ENCODE measurements at regions not wholly inside any gene's neighbourhood (a gene's known extent, or its start where the extent isn't known, plus 50 kb on each side); places are given as distances from the start of the nearest gene placed in this dataset.
"Not testable (repeated sequence)": the region's sequence is repeated elsewhere in the genome, so short reads cannot be mapped to it uniquely, and the experiment has no call there.

DNA sequence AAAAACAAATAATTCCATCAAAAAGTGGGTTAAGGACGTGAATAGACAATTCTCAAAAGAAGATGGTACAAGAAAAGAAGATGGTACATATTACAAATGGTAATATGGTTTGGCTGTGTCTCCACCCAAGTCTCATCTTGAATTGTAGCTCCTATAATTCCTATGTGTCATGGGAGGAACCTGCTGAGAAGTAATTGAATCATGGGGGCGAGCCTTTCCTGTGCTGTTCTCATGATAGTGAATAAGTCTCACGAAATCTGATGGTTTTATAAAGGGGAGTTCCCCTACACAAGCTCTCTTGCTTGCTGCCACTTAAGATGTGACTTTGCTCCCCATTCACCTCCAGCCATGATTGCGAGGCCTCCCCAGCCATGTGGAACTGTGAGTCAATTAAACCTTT lies 172.9 kb downstream of the C11orf91 start:
- not testable (repeated sequence) for DNase-seq (ENCODE audit: low read depth)

DNA sequence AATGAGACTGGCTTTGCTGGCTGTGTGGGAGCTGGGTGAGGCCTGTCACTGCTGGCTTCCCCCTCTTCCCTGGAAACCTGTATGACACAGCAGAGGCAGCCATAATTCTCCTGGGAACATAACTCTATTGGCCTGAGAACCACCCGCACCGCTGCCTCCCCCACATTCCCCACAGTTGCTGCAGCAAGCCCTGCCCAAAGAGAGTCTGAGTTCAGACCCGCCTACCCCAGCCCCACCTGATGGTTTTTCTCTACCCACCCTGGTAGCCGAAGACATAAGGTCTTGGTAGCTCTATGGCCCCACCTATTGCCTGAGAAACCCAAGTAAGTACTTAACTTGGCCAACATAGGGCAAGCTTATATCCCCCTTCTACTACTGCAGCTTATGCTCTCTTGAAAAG lies 174.8 kb downstream of the C11orf91 start:
- DNase-seq (ENCODE audit: low read depth): no peak

DNA sequence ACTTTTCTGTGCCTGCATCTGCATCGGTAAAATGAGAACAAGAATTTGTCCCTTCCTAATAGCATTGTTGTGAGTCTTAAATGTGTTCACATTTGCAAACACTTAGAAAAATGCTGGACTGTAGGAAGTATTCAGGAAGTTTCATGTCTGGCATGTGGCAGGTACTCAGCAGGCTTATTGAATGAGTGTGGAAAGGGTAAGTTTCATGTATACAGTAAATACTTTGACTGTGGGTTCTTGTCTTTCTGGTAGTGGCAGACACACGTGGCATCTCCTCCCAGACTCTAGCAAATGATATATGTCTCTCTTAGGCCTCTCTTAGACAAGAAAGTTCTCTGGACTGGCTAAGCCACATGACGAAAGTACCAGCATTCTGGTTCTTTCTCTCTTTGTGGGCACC lies 179.2 kb downstream of the C11orf91 start:
- DNase-seq (ENCODE audit: low read depth): no peak

DNA sequence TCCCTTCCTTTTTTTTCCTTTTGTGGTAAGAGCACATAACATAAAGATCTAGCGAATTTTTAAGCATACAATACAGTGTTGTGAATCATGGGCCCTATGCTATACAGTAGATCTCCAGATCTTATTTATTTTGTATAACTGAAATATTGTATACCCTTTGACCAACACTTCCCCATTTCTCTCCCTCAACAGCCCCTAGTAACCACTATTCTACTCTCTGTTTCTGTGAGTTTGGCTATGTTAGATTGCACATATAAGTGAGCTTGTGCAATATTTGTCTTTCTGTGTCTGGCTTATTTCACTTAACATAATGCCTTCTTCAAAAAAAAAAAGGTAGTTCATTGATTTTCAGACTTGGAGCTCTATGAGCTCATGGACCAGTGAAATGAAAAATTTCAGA lies 180.5 kb downstream of the C11orf91 start:
- no peak for DNase-seq (ENCODE audit: low read depth)

DNA sequence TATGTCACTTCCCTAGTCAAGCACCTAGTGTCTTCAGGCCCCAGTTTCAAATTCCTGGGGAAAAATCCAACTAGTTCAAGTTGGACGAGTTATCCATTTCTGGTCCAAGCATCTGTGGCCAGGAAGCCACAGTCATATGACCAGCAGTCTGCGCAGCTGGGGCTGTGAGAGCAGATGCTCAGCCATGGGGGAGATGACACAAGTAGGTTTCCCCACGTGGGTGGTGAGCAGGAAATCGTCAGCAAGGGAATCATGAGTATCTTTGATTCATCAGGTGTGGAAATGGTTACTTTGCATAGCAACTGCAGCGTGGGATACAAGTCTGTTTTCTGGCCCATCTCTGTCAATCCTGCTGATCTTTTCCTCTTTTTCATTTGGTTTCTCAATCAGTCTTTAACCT lies 185.3 kb downstream of the C11orf91 start:
- no peak for DNase-seq (ENCODE audit: low read depth)

DNA sequence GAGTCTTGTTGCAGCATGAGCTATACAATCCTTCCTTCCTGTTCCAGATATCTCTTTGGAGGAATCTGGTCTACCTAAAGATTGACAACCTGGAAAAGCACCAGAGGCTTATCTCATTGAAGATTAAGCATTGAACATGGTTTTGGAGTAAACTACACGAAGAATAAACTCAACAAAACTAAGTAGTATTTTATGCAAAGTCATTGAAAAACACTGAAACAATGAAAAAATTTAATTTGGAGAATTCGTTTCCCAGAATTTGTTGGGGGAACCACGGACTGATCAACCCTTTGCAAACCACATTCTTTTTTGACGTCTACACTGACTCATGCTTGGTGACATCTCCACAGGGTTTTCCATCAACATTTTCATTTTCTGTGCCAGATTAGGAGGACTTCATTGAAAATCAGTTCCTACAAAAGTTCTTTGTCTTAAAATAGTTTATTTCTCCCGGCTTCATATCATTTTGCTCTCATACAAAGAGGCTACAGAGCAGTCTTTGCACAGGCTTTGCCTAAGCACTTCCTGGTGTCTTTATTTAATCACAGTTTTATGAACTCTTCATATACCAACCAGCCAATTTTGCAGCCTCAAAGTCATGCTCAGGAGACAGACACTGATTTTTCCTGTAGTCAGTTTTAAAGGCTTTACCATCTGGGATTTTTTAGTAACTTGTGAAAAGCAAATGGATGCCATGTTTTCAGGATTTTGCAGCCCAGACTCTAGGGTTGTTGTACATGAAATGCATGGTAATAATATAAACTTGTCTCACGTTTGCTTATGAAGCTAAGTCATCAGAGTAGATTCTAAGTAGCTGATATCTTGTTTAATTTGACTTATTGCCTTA lies 186.3 kb downstream of the C11orf91 start:
- no peak for DNase-seq (ENCODE audit: low read depth)

DNA sequence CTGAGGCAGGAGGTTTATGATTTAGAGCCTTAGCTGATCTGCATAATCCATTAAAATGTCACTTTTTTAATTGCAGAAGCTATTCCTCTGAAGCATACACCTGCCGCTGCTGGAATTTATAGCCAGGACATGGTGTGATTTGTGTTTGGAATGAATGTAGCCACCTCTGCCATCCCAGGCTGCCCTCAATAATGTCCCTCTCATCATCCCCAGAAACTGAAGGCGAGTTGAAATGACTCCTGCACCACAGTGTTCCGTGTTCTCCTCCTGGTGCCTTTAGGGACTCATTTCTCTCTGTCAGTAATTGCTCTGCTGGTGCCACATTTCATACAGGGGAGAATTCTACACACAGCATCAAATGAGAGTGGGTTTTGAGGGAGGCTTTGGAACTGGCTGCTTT lies 191.0 kb downstream of the C11orf91 start:
- DNase-seq (ENCODE audit: low read depth): no peak

DNA sequence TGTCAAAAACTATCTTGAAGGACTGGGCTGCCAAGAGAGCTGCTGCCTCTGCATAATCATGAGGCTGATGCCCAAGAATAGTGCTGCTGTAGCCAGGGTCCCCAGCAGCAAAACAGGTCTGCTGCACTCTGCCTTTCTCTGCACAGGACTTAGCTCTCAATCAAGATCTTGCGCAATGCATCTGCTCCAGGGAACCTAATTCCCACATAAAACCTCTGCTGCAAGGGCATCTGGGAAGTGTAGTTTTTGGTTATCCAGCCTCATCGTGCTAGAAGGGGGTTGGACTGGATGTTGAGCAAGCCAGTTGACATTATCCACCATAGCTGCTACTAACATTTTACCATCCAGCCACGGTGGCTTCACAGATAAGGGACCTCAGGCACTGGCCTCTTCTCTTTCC lies 192.7 kb downstream of the C11orf91 start:
- no peak for DNase-seq (ENCODE audit: low read depth)

DNA sequence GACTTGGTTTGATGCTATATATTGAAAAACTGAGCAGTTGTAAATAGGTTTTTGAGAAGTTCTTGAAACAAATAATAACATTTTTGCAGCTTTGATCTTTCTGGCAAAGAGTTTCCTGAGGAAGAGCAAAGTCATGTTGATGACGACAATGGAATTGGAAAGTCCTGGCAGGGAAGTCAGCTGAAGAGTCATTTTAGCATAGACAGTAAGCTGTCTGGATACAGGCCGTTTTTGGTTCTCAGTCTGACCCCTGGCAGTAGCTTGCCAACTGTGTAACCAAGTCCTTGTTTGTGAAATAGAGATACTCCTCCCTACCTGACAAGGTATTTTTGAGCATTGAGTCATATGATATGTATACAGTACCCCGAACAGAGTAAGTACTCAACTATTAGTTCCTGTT lies 193.3 kb downstream of the C11orf91 start:
- DNase-seq (ENCODE audit: low read depth): no peak

DNA sequence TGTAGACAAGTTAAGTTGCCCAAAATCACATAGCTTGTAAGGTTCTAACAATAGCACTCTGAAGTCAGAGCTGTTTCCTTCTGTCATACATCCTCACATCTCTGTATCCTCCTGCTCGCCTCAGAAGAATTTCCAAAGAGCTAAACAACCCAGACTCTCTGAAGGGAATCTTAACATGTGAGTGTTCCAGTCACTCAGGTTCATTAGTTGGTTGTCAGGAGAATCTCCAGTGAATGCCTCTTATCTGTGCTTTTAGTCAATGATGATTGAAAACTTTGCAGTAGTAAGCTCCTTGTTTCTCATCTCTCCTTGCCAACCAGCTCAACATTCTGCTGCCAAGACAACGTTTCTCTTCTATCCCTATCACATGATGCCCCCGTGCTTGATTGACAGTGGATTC lies 195.5 kb downstream of the C11orf91 start:
- no peak for DNase-seq (ENCODE audit: low read depth)

DNA sequence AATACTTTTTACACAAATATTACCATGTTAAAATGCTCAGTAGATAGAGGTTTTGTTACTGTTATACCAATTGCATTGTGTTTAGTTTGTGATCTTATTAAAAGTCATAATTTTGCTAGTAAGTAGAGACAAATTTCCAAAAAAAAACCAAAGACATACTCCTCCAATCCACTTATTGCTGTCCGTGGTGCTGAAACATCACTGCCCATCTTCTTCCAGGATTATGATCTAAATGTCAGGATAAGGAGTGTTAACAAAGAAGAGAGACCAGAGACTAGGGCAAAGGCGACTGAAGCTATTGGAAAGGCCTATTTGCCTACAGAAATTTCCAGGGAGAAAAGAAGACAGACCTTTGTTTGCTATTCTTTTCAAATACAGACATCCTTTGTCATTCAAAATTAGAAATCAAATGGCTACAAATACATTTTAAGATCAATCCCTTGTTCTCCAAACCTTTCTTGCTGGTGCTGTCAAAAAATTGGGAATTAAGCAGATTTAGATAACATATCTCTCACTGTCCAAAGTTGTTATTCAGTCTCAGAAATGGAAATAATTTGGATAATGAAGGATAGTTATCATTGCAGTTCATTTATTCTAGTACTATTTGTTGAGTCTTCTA lies 199.7 kb downstream of the C11orf91 start:
- DNase-seq (ENCODE audit: low read depth): no peak

DNA sequence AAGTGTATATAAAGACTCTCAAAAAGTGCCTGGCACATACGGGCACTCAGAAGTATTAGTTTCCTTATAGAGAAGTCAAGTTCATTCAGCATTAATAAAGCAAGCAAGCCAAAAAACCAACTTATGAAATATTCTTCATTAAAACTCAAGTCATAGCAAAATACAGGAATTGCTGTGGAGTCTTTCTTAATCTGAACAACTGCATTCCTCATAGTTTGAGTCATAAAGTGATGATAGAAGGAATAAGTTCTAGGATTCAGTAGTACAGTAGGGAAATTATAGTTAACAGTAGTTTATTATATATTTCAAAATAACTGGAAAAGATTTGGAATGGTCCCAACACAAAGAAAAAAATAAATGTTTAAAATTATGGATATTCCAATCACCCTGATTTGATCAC lies 200.3 kb downstream of the C11orf91 start:
- no peak for DNase-seq (ENCODE audit: low read depth)

DNA sequence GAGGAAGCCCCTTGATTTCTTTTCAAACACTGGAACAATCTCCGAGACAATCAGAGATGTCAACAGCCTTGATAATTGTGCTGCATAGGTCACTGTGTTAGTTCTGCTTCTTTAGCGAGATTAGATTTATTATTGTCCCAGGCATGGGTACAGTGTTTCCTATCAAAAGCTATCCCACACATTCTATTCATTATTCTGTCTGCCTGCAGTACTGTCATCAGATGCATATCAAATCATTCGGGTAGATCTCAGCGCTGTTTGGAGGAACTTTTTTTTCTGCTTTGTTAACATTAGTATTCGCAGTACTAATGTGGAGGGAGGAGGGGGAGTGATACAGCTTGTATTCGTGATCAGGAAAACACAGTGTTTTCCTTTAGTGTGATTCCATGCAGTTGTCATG lies 208.0 kb downstream of the C11orf91 start:
- DNase-seq (ENCODE audit: low read depth): no peak

DNA sequence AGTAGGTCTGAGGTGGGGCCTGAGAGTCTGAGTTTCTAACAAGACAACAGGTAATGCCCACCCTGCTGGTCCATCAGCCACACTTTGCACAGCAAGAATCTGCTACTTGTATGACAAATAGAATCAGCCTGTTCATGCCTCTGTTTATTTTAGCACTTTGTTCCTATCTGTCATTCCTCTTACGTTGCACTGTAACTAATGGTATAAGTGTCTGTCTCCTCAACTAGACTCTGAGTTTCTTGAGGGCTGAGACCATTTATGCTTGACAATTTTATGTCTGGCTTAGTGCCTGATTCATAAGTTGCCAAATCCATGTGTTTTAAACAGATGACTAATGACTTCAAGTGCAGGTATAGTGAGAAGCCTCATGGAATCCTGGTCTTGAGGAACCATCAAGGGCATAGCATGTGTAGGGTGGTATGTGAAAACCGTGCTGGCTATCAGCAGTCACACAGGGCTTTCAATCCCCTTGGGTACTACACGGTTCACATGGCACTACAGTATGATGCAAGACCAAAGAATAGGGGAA lies 209.7 kb downstream of the C11orf91 start:
- no peak for DNase-seq (ENCODE audit: low read depth)

DNA sequence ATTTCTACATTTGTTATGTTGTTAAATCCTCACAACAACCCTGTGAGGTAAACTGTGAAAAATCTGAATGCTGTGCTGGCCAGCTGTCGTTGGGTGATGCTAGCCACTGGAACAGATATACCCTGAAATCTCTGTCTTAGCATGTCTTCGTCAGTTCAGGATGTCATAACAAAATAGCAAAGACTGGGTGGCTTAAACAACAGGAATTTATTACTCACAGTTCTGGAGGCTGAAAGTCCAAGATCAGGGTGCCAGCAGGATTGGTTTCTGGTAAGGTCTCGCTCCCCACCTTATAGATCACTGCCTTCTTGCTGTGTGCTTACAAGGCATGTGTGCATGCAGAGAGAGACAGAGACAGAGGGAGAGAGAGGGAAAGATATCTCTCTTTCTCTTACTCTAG lies 211.7 kb downstream of the C11orf91 start:
- no peak for DNase-seq (ENCODE audit: low read depth)

DNA sequence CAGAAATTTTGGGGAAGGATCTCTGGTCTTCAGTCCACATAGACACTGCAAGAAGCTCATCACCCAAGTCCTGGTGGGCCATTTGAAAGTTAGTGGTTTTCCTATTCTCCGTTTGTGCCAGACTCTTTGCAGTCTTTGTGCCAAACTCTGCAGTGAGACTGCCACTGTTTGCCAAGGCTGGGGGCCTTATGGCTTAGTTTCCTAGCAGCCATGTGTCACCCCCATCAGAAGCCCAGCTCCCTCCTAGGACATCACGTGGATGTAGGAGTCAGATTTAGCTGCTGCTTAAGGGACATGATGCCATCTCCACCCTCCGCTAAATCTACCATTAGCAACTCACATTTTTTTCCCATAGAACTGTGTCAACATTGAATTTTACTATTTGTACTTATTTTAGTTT lies 220.0 kb downstream of the C11orf91 start:
- no peak for DNase-seq (ENCODE audit: low read depth)

DNA sequence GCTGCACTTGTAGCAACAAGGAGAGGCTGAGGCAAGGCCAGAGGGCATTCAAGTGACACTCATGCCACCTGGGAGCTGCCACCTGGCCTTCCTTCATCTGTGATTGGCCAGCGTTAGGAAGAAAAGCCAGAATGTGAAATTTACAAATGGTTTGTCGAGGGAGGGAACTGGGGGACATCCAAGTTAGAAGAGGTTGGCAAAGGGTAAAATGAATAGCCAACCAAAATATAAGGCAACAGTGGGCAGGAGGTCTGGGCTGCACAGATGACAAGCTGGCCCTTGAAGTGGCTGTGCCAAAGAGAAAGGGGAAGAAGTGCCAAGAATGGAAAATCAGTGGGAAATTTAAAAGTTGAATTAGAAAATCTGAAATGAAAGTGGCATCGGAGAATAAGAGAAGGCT lies 221.4 kb downstream of the C11orf91 start:
- DNase-seq (ENCODE audit: low read depth): no peak

DNA sequence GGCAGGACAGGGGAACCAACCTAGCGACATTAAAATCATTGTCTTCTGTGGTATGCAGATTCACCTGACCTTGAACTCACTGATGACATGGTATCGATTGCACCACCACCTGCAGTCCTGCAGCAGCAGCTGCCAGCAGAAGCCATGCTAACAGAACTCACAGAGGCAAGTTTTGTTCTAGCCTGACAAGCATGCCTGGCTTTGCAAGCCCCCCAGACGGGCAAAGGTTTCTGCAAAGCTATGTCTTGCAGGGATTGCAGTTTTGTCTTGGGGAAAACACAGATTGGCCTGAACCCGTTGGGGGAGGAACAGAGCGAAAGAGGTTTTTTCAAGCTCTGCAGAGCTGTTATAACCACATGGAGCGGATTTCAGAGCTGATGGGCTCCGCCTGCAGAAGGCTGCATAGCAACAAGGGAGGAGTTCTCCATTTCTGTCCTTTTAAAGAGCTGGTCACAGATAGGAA lies 221.0 kb downstream of the HIPK3 start:
- no peak for DNase-seq (ENCODE audit: low read depth)

DNA sequence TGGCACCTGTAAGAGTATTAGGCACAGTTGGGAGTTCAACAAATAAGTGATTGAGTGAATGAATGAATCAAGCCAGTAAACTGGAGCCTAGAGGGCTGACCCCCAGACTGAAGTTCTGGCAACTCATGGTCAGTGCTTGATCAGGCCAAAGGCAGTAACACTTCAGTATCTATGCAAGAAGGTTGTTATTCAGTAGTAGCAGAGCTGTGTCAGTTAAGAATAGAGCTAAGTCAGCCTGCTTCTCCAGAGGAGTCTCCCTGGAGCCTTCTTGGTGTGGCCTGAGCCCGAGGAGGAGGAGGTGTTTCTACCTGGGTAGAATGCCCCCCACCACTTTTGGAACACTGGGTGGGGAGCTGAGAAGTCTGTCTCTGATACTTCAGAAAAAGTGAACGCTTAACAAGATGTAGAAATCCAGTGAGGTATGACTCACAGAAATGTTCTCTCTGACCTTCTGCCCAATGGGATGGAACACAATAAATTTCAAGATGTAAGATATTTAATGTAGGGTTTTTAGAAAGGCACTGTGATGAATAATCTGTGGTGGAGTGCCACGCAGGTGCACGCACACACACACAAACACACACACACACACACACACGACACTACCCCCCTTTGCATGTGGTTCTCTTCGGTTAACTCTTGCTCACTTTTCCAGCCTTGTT lies 219.9 kb downstream of the HIPK3 start:
- DNase-seq (ENCODE audit: low read depth): no peak

DNA sequence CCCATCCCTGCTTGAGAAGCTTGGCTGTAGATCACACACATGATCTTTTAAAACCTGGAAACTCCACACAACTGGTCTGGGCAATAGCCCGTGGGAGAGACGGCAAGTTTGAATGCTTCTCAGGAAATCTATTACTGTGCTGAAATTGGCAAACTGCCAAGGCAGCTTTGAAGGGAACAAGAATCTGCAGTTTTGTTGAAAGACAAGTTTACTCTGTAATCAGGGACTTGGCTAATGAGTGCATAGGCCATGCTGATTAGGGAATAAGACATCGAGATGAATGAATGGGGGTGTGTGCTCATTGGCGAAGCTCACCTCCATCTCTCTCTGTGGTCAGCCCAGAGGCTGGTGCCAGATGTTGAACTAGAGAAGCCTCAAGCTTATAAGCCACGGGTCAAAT lies 218.8 kb downstream of the HIPK3 start:
- DNase-seq (ENCODE audit: low read depth): peak; percentile 18

DNA sequence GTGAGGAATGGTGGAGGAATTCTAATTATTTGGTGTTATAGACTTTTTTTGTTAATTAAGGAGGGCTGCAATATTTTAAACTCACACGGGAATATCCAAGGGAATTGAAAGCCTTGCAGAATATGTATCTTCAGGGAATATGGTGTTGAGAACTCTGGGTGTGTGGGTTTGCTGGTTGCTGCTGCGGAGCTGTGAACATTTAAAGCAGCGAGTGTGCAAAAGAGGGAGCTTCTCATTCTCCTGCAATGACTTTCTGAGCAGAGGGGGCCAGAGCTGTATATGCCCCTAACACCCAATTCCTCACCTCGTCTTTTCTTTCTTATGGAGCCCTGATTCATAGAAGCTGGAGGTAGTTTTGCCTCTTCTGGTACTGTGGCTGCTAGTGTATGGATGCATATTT lies 217.7 kb downstream of the HIPK3 start:
- no peak for DNase-seq (ENCODE audit: low read depth)

DNA sequence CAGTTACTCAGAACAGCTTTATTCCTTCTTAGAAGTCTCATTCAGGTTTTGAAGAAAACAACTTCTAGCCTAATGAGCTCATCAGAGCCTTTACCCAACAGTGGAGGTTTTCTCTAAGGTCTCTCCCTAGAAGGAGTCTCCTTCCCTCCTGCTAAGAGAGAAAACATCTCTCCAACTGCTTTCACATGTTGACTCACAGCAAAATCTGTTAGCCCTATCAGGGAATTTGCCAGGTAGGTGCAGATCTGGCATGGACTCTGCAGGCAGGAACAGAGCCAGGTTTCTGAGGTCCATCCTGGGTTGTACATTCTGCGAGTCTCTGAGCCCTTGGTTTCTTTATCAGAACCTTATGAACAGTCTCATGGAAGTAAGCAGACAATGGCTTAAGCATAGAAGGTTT lies 214.4 kb downstream of the HIPK3 start:
- no peak for DNase-seq (ENCODE audit: low read depth)

DNA sequence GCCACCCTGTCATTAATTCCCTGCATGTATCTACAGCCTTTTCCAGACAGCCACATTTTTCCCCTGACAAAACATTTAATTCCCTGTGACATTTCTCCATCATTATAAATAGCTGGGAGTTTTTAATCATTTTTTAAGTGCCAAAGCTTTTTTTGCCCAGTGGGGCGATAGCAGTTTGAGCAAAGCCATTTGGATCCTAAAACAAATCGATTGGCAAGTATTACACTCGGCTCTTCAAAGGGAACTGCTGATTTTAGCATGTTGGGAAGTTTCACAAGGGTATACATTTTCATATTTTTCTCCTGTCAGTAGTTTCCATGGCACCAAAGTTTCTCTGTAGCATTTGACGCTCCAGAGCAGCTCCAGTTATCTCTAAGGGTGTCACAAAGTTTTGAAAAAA lies 210.8 kb downstream of the HIPK3 start:
- no peak for DNase-seq (ENCODE audit: low read depth)
